ENCODE measurements at regions not wholly inside any gene's neighbourhood (a gene's known extent, or its start where the extent isn't known, plus 50 kb on each side); places are given as distances from the start of the nearest gene placed in this dataset.
"Not testable (repeated sequence)": the region's sequence is repeated elsewhere in the genome, so short reads cannot be mapped to it uniquely, and the experiment has no call there.

- H3K27ac Mint-ChIP-seq; H3K4me1 Mint-ChIP-seq; ATAC-seq (ENCODE audit: low read depth); H3K27me3 Mint-ChIP-seq; H3K36me3 Mint-ChIP-seq; DNase-seq (ENCODE audit: low spot score in 2 of 2); H3K4me3 Mint-ChIP-seq; H3K9me3 Mint-ChIP-seq: not testable (repeated sequence)
These were observed 238.3 kb upstream of the ZEB2 start for GRCh38 chr2:144758196-144758595.

GRCh38 chr2:144753416-144753815 lies 233.5 kb upstream of the ZEB2 start:
- Mint-ChIP-seq H3K4me1 (no peaks in the 10 kb centered on the region), H3K27me3 (no peaks in the 10 kb centered on the region), H3K36me3 (peaks cover 4% of the 10 kb centered on the region), H3K27ac (no peak overlapping the region), H3K4me3 (no peak overlapping the region), H3K9me3 (peaks cover 15% of the 10 kb centered on the region)
- ATAC-seq (ENCODE audit: low read depth), result no peak
- DNase-seq (ENCODE audit: low spot score in 2 of 2), result no peak

DNA sequence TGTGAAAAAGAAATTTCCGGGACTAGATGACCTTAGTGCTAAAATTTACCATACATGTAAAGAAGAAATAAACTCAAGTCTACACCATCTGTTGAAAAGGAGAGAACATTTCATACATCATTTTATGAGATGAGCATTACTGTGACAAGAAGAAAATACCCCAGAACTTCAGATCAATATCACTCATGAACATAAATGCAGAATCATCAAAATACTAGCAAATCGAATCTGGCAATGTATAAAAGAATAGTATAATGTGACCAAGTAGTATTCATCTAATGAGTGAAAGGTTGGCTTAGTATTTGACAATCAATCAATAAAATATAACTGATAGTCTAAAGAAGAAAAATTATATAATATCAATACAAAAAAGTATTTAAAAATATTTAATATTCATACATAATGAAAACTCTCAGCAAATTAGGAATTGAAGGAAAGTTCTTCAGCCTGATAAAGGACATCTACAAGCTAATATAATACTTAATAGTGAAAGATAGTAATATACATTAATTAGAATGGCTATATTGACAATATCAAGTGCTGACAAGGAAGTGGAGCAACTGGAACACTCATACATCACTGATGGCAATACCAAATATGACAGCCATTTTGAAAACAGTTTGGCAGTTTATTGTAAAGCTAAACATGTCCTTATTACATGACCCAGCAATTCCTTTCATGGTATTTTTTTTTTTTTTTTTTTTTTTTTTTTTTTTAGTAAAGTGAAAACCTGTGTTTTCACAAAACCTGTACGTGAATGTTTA lies 231.4 kb upstream of the ZEB2 start:
- no peak for ATAC-seq (ENCODE audit: low read depth)
- Mint-ChIP-seq H3K27me3 (no peaks in the 10 kb centered on the region), H3K36me3 (peaks cover 5% of the 10 kb centered on the region), H3K4me3 (no peak overlapping the region), H3K9me3 (peaks cover 21% of the 10 kb centered on the region), H3K4me1 (no peaks in the 10 kb centered on the region), H3K27ac (no peak overlapping the region)
- DNase-seq (ENCODE audit: low spot score in 2 of 2), result no peak

GRCh38 chr2:144749188-144749587 lies 229.3 kb upstream of the ZEB2 start:
- H3K36me3 Mint-ChIP-seq, result peaks cover 8% of the 10 kb centered on the region
- DNase-seq (ENCODE audit: low spot score in 2 of 2) (no peak), ATAC-seq (ENCODE audit: low read depth) (no peak)
- peaks cover 2% of the 10 kb centered on the region for H3K4me1 Mint-ChIP-seq
- H3K4me3 Mint-ChIP-seq, result no peak overlapping the region
- no peaks in the 10 kb centered on the region for H3K27me3 Mint-ChIP-seq
- H3K9me3 Mint-ChIP-seq, result peaks cover 24% of the 10 kb centered on the region
- no peak overlapping the region for H3K27ac Mint-ChIP-seq

DNA sequence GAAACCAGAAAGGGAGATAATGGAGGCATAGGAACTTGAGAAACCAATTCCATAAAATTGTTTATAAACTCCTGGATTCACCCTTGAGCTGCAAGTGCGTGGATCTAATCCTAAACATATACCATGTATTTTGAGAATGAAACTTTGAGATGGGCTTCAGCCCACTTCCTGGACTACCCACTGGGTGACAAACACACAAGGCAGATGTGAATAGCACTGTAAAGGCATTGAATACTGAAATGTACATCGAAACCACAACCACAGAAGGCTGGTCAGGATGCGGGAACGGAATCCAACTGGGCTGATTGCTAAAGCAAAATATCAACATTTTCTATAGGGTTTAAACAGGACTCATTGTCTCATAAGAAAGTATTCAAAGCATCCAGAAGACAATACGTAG lies 228.5 kb upstream of the ZEB2 start:
- DNase-seq (ENCODE audit: low spot score in 2 of 2), result no peak
- Mint-ChIP-seq H3K36me3 (peaks cover 8% of the 10 kb centered on the region), H3K27ac (no peak overlapping the region), H3K9me3 (peaks cover 24% of the 10 kb centered on the region), H3K27me3 (no peaks in the 10 kb centered on the region), H3K4me3 (no peak overlapping the region), H3K4me1 (peaks cover 2% of the 10 kb centered on the region)
- no peak for ATAC-seq (ENCODE audit: low read depth)

DNA sequence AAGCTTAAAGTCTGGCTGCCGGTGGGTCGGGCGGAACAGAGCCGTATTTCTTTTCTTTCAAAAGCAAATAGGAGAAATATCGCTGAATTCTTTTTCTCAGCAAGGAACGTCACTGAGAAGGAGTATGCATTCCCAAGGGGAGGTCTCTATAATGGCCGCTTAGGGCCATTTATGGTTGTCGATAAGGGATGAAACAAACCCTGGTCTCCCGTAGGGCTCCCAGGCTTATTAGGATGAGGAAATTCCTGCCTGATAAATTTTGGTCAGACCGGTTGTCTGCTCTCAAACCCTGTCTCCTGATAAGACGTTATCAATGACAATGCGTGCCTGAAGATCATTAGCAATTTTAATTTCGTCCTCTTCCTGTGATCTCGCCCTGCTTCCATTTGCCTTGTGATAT lies 227.7 kb upstream of the ZEB2 start:
- no peak overlapping the region for H3K4me3 Mint-ChIP-seq
- DNase-seq (ENCODE audit: low spot score in 2 of 2) (no peak), ATAC-seq (ENCODE audit: low read depth) (no peak)
- H3K9me3 Mint-ChIP-seq, result peaks cover 24% of the 10 kb centered on the region
- no peak overlapping the region for H3K27ac Mint-ChIP-seq
- H3K4me1 Mint-ChIP-seq, result peaks cover 2% of the 10 kb centered on the region
- peaks cover 8% of the 10 kb centered on the region for H3K36me3 Mint-ChIP-seq
- H3K27me3 Mint-ChIP-seq, result no peaks in the 10 kb centered on the region

- no peak for ATAC-seq (ENCODE audit: low read depth)
These were observed 225.5 kb upstream of the ZEB2 start for GRCh38 chr2:144745424-144745823.

DNA sequence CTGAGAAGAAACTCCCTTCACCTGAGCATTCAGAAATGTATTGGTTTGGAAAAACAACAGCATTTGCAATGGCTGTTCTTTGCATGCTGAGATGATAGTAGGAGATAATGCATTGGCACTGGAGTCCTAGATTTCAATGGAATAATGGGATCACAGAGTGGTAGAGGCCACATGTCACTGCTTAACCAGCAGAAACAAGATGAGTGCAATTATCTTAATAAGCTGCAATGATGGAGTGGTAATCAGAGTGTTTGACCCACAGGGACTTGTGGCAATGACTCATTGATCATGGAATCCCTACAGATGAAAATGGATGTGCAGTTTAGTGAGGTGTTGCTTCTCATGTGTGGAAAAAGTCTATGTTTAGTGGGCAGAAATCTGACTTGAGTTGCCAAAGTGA lies 218.8 kb upstream of the ZEB2 start:
- DNase-seq (ENCODE audit: low spot score in 2 of 2), result no peak
- Mint-ChIP-seq H3K36me3 (peaks cover 9% of the 10 kb centered on the region), H3K4me3 (no peak overlapping the region), H3K27me3 (peaks cover 2% of the 10 kb centered on the region), H3K9me3 (peaks cover 12% of the 10 kb centered on the region), H3K4me1 (no peaks in the 10 kb centered on the region), H3K27ac (no peak overlapping the region)
- ATAC-seq (ENCODE audit: low read depth), result no peak

More at GRCh38 chr2:144745424-144745823, 225.5 kb upstream of the ZEB2 start:
- Mint-ChIP-seq H3K27ac (no peak overlapping the region), H3K4me1 (peaks cover 2% of the 10 kb centered on the region), H3K9me3 (peaks cover 17% of the 10 kb centered on the region), H3K36me3 (peaks cover 7% of the 10 kb centered on the region), H3K4me3 (no peak overlapping the region), H3K27me3 (peaks cover 2% of the 10 kb centered on the region)
- DNase-seq (ENCODE audit: low spot score in 2 of 2), result no peak

GRCh38 chr2:144730711-144731110 lies 210.8 kb upstream of the ZEB2 start:
- DNase-seq (ENCODE audit: low spot score in 2 of 2), result no peak
- no peak overlapping the region for H3K4me3 Mint-ChIP-seq
- H3K9me3 Mint-ChIP-seq, result peaks cover 8% of the 10 kb centered on the region
- no peak for ATAC-seq (ENCODE audit: low read depth)
- H3K4me1 Mint-ChIP-seq, result no peaks in the 10 kb centered on the region
- no peaks in the 10 kb centered on the region for H3K27me3 Mint-ChIP-seq
- H3K36me3 Mint-ChIP-seq, result peaks cover 9% of the 10 kb centered on the region
- H3K27ac Mint-ChIP-seq, result no peak overlapping the region

DNA sequence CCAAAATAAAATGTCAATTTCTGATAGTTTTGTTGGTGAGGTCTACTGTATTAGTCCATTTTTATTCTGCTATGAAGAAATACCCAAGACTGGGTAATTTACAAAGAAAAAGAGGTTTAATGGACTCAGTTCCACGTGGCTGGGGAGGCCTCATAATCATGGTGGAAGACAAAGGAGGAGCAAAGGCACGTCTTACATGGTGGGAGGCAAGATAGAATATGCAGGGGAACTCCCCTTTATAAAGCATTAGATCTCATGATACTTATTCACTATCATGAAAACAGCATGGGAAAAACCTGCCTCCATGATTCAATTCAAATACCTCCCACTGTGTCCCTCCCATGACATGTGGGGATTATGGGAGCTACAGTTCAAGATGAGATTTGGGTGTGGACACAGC lies 204.5 kb upstream of the ZEB2 start:
- not testable (repeated sequence) for H3K27ac Mint-ChIP-seq; H3K27me3 Mint-ChIP-seq; H3K36me3 Mint-ChIP-seq; ATAC-seq (ENCODE audit: low read depth); DNase-seq (ENCODE audit: low spot score in 2 of 2); H3K9me3 Mint-ChIP-seq; H3K4me3 Mint-ChIP-seq; H3K4me1 Mint-ChIP-seq

DNA sequence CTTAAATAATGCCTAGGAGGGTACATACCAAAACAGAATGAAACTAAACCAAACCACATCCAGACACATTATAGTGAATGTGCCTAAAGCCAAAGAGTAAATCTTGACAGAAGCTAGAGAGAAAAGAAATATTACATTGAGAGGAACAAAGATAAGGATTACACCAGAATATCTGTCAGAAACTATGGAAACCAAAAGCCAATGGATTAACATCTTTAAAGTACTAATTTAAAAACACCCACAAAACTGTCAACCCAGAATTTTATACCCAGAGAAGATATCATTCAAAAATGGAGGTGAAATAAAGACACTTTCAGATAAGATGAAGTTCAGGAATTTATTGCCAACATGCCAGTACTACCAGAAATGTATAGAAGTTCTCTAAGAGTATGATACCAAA lies 198.5 kb upstream of the ZEB2 start:
- Mint-ChIP-seq H3K9me3 (peaks cover 10% of the 10 kb centered on the region), H3K27ac (no peak overlapping the region), H3K4me3 (no peak overlapping the region), H3K27me3 (no peaks in the 10 kb centered on the region), H3K36me3 (peaks cover 7% of the 10 kb centered on the region), H3K4me1 (no peaks in the 10 kb centered on the region)
- ATAC-seq (ENCODE audit: low read depth) (no peak), DNase-seq (ENCODE audit: low spot score in 2 of 2) (no peak)

GRCh38 chr2:144715992-144716391 lies 196.1 kb upstream of the ZEB2 start:
- Mint-ChIP-seq H3K36me3 (peaks cover 7% of the 10 kb centered on the region), H3K27ac (no peak overlapping the region), H3K27me3 (no peaks in the 10 kb centered on the region), H3K4me1 (no peaks in the 10 kb centered on the region), H3K9me3 (peaks cover 10% of the 10 kb centered on the region), H3K4me3 (no peak overlapping the region)
- no peak for ATAC-seq (ENCODE audit: low read depth)
- no peak for DNase-seq (ENCODE audit: low spot score in 2 of 2)

GRCh38 chr2:144713410-144713809 lies 193.5 kb upstream of the ZEB2 start:
- no peak overlapping the region for H3K4me3 Mint-ChIP-seq
- DNase-seq (ENCODE audit: low spot score in 2 of 2), result no peak
- H3K4me1 Mint-ChIP-seq, result no peaks in the 10 kb centered on the region
- peaks cover 7% of the 10 kb centered on the region for H3K36me3 Mint-ChIP-seq
- no peak for ATAC-seq (ENCODE audit: low read depth)
- no peaks in the 10 kb centered on the region for H3K27me3 Mint-ChIP-seq
- H3K27ac Mint-ChIP-seq, result no peak overlapping the region
- peaks cover 7% of the 10 kb centered on the region for H3K9me3 Mint-ChIP-seq

GRCh38 chr2:144712550-144712940 lies 192.6 kb upstream of the ZEB2 start:
- Mint-ChIP-seq H3K9me3 (no peaks in the 10 kb centered on the region), H3K4me3 (no peak overlapping the region), H3K27ac (no peak overlapping the region), H3K36me3 (no peaks in the 10 kb centered on the region), H3K27me3 (no peaks in the 10 kb centered on the region), H3K4me1 (no peaks in the 10 kb centered on the region)
- no peak for DNase-seq (ENCODE audit: low spot score in 2 of 2)
- ATAC-seq (ENCODE audit: low read depth), result no peak

Measured in memory B cell (primary cell).